ENCODE measurements at regions not wholly inside any gene's neighbourhood (a gene's known extent, or its start where the extent isn't known, plus 50 kb on each side); places are given as distances from the start of the nearest gene placed in this dataset.

- no peaks in the 10 kb centered on the region for H3K4me1 ChIP-seq
- no peak for TF ChIP-seq POLR2A (IDR thresholded peaks at IDR 0.05)
- TF ChIP-seq POLR2AphosphoS5 (IDR thresholded peaks at IDR 0.05): no peak
- no peak for TF ChIP-seq CTCF (IDR thresholded peaks at IDR 0.05)
- TF ChIP-seq EP300 (IDR thresholded peaks at IDR 0.05): no peak
- no peak overlapping the region for H3K27ac ChIP-seq
- 59% methylated on average over 6 of the region's 6 CpGs for WGBS
- H3K9me3 ChIP-seq: no peaks in the 10 kb centered on the region
- no peak for DNase-seq (ENCODE audit: low spot score in 2 of 2)
- H3K36me3 ChIP-seq: no peaks in the 10 kb centered on the region
- no peaks in the 10 kb centered on the region for H3K27me3 ChIP-seq
- no peak overlapping the region for H3K4me3 ChIP-seq
Measured at GRCh38 chr11:33585586-33586209, 114.9 kb downstream of the C11orf91 start.

GRCh38 chr11:33582636-33583325, 117.8 kb downstream of the C11orf91 start:
- no peak overlapping the region for H3K27ac ChIP-seq
- TF ChIP-seq CTCF (IDR thresholded peaks at IDR 0.05) (no peak), POLR2A (IDR thresholded peaks at IDR 0.05) (no peak), EP300 (IDR thresholded peaks at IDR 0.05) (no peak), POLR2AphosphoS5 (IDR thresholded peaks at IDR 0.05) (no peak)
- DNase-seq (ENCODE audit: low spot score in 2 of 2): no peak

GRCh38 chr11:33579101-33579500, 121.5 kb downstream of the C11orf91 start:
- H3K4me3 ChIP-seq: no peak overlapping the region
- 98% methylated on average over 4 of the region's 4 CpGs for WGBS
- TF ChIP-seq CTCF (IDR thresholded peaks at IDR 0.05): no peak
- DNase-seq (ENCODE audit: low spot score in 2 of 2): no peak
- H3K27ac ChIP-seq: no peak overlapping the region
- H3K27me3 ChIP-seq: peaks cover 4% of the 10 kb centered on the region
- H3K4me1 ChIP-seq: no peaks in the 10 kb centered on the region
- no peaks in the 10 kb centered on the region for H3K36me3 ChIP-seq
- no peaks in the 10 kb centered on the region for H3K9me3 ChIP-seq

More at GRCh38 chr11:33582636-33583325, 117.8 kb downstream of the C11orf91 start:
- no peaks in the 10 kb centered on the region for H3K27me3 ChIP-seq
- H3K36me3 ChIP-seq: no peaks in the 10 kb centered on the region
- no peaks in the 10 kb centered on the region for H3K4me1 ChIP-seq
- H3K4me3 ChIP-seq: no peak overlapping the region
- no peaks in the 10 kb centered on the region for H3K9me3 ChIP-seq
- WGBS: 78% methylated on average over 4 of the region's 4 CpGs

GRCh38 chr11:33577204-33577603, 123.4 kb downstream of the C11orf91 start:
- WGBS: 91% methylated on average over 6 of the region's 6 CpGs
- TF ChIP-seq EP300 (IDR thresholded peaks at IDR 0.05) (no peak), POLR2A (IDR thresholded peaks at IDR 0.05) (no peak), POLR2AphosphoS5 (IDR thresholded peaks at IDR 0.05) (no peak), CTCF (IDR thresholded peaks at IDR 0.05) (no peak)
- no peak overlapping the region for H3K27ac ChIP-seq
- H3K4me3 ChIP-seq: no peak overlapping the region
- H3K4me1 ChIP-seq: no peaks in the 10 kb centered on the region
- no peaks in the 10 kb centered on the region for H3K9me3 ChIP-seq
- DNase-seq (ENCODE audit: low spot score in 2 of 2): no peak
- H3K27me3 ChIP-seq: peaks cover 4% of the 10 kb centered on the region
- H3K36me3 ChIP-seq: no peaks in the 10 kb centered on the region

- Histone ChIP-seq H3K4me3 (no peak overlapping the region), H3K36me3 (no peaks in the 10 kb centered on the region), H3K9me3 (no peaks in the 10 kb centered on the region), H3K4me1 (no peaks in the 10 kb centered on the region), H3K27ac (no peak overlapping the region), H3K27me3 (peaks cover 4% of the 10 kb centered on the region)
- 71% methylated on average over 5 of the region's 5 CpGs for WGBS
- DNase-seq (ENCODE audit: low spot score in 2 of 2): no peak
- TF ChIP-seq EP300 (IDR thresholded peaks at IDR 0.05) (no peak), POLR2AphosphoS5 (IDR thresholded peaks at IDR 0.05) (no peak), POLR2A (IDR thresholded peaks at IDR 0.05) (no peak), CTCF (IDR thresholded peaks at IDR 0.05) (no peak)
Measured at GRCh38 chr11:33575311-33575710, 125.3 kb downstream of the C11orf91 start.

Measured in suprapubic skin (tissue), 4 donors.